Umbilical cord (tissue), 1 donor: ENCODE measurements at regions not wholly inside any gene's neighbourhood (a gene's known extent, or its start where the extent isn't known, plus 50 kb on each side); places are given as distances from the start of the nearest gene placed in this dataset.
A peak's percentile ranks its signal among the peaks of the same experiment; 100 is the strongest.

Experiments used
- DNase-seq: peaks from one replicate; pipeline ENCODE4 v3.0.0-alpha.2; 2015; ENCODE audit warnings: low spot score

GRCh38 chr4:38310446-38311043, 350.3 kb downstream of the PTTG2 start:
- no peak for DNase-seq

GRCh38 chr4:38311495-38312126, 351.4 kb downstream of the PTTG2 start:
- no peak for DNase-seq

- DNase-seq = no peak
Measured at GRCh38 chr4:38313175-38313574, 350.8 kb upstream of the KLF3 start.

GRCh38 chr4:38313999-38314561, 349.9 kb upstream of the KLF3 start:
- DNase-seq = no peak

GRCh38 chr4:38314663-38315062, 349.3 kb upstream of the KLF3 start:
- no peak for DNase-seq

DNA sequence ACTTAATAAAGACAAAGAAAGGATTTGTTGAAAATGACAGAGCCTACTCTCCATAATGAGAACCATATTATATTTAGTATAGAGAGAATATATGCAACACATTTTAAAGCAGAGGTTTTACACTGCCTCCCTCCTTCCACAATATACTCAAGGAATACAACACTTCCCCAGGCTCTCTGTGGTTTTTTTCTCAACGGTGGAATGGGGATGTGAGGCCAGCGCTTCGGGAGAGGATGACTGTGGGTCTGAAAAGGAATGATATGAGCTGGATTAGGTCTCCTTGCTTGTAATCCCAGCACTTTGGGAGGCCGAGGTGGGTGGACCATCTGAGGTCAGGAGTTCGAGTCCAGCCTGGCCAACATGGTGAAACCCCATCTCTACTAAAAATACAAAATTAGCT, 348.7 kb upstream of the KLF3 start:
- no peak for DNase-seq

GRCh38 chr4:38316045-38316444, 348.0 kb upstream of the KLF3 start:
- DNase-seq = no peak

DNA sequence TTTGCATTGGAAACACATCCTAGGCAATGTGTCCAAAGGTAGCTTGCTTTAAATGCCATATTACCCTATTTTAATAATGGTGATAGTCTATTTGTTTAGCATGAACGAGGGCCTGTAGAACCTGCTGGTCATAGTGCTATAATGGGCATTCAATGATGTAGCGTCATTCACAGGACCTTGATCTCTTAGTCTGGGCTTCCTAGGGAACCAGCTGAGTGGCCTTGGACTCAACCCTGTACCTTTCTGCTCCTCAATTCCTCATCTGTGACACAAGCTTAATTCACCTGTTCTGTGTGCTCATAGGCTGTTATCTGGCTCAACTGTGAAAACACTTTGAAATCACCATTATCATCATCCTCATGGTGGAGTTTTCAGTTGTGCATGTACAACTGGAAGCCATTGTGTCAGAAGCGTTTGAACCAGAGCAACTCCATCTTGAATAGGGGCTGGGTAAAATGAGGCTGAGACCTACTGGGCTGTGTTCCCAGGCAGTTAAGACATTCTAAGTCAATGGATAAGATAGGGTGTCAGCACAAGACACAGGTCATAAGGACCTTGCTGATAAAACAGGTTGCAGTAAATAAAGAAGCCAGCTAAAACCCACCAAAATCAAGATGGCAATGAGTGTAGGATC, 346.8 kb upstream of the KLF3 start:
- no peak for DNase-seq

- peak; percentile 97 for DNase-seq
Measured at GRCh38 chr4:38318737-38319455, 345.1 kb upstream of the KLF3 start.

DNA sequence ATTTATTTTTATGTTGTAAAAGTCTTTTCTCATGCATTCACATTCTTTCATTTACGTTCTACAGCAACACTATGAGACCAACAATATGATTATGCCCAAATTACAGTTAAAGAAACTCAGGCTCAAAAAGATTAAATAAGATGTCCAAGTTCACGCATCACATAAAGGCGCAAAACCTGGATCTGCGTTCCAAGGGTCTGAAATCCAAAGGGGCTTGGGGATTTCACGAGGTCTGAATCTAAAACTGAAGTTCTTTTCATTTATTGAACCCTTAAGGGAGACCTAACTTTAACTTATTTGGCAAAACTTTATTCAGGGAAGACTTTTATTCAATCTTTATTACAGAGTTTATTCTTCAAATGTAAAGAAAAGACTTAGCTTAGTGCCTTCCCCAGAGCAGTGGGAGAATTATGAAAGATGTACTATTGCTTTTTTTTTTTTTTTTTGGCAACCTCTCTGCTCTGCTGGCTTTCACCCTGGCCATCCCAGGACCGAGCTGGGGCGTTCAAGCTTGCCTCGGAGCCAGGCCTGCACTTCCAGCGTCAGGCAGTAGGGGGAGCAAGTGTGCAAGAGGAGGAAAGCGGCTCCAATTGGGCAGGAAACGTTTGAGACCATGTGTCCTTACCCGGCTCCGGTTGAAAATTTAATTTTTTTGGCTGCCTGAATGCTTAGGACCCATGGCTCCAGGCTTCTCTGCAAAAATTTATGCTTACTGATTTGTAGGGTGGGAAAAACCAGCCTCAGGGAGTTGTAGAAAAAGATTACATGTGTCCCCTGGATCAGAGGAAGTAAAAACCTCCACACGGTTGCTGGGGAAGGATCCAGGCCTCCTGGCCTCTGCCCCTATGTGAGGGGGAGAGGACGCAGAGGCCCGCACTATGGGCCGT, 344.3 kb upstream of the KLF3 start:
- DNase-seq = peak; percentile 96

GRCh38 chr4:38320343-38320695, 343.7 kb upstream of the KLF3 start:
- DNase-seq = no peak

DNA sequence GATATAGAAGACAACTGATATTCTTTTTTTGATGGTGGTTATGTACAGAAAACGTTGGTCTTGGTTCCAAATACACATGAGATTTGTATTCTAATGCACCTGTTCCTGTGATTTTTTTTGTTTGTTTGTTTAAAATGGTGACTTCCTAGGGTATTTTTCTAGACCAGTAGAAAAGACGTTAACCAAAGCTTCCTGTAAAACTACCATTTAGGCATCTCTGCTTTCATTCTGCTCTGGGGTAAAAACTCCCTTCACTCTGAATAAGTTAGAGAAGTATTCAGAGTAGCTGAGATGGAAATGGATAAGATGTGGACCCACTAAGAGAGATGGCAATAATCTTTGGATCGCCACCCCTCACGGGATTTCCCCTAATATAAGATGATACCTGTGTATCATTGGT, 343.2 kb upstream of the KLF3 start:
- DNase-seq = no peak

DNA sequence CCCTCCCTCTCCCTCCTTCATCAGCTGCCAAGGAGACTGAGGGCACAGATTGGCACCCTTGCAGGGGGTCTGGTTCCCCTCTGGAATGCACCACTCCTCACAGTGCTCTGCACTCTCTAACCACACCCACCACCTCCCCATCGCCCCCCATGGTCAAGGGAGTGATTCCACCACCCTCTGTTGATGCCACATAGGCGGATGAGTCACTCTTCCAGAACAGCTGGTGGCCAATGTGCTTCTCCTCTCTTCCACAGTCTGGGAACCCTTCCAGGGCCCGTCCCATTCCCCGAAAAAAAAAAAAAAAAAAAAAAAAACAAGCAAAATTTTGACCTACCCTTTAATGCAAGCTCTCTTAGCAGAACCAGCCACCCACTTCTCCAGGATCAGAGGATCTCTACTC, 341.3 kb upstream of the KLF3 start:
- DNase-seq = no peak

DNA sequence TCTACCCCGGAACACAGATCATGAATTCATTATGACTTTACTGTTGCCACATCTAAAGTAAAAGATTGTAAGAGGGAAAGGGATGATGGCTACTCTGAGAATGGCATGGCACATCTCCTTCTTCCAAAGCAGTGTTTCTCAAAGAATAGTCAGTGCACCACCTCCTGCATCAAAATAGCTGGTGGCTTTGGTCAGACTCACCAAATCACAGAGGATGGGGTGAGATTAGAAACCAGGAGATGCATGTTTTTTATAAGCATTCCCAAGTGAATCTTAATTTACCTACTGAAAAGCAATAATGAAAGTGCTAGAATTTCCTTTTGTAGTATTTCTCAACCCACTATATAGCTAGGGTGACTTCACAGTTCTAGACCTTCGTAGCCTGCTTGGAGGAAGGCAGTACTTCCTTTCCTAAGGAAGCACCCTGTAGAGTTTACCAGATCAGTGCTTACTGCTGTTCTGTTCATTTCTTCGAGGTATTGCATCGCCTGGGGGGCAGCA, 340.8 kb upstream of the KLF3 start:
- DNase-seq = no peak

DNA sequence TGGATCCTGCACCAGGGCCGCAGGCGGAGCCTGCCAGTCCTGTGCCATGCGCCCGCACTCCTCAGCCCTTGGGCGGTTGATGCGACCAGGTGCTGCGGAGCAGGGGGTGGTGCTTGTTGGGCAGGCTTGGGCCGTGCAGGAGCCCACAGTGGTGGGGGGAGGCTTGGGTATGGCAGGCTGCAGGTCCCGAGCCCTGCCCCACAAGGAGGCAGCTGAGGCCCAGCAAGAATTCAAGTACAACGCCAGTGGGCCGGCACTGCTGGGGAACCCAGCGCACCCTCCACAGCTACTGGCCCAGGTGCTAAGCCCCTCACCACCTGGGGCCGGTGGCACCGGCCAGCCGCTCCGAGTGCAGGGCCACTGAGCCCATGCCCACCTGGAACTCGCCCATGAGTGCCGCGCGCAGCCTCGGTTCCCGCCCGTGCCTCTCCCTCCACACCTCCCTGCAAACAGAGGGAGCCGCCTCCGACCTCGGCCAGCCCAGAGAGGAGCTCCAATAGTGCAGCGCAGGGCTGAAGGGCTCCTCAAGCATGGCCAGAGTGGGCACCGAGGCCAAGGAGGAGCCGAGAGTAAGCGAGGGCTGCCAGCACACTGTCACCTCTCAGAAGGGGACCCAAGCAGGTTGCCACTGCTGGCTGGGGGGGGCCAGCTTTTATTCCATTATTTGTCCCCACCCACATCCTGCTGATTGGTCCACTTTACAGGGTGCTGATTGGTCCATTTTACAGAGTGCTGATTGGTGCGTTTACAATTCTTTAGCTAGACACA, 339.0 kb upstream of the KLF3 start:
- no peak for DNase-seq

GRCh38 chr4:38325629-38325913, 338.4 kb upstream of the KLF3 start:
- DNase-seq = no peak

DNA sequence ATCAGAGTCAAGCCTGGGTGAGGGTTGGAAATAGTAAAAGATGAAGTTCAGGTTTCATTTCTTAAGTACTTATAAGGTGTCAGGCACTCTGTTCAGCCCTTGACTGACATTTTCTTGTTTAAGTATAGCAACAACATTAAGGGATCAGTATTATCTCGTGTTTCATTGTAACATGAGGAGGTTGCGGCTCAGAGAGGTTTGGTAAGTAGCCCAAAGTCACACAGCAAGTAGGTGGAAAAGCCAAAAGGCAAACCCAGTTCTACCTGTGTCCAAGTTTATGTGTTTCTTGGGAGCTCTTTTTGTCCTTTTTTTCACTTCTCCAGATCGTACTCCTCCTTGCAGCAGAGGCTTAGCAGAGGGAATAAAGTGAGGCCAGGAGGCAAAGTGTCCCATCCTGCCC, 337.5 kb upstream of the KLF3 start:
- no peak for DNase-seq

DNA sequence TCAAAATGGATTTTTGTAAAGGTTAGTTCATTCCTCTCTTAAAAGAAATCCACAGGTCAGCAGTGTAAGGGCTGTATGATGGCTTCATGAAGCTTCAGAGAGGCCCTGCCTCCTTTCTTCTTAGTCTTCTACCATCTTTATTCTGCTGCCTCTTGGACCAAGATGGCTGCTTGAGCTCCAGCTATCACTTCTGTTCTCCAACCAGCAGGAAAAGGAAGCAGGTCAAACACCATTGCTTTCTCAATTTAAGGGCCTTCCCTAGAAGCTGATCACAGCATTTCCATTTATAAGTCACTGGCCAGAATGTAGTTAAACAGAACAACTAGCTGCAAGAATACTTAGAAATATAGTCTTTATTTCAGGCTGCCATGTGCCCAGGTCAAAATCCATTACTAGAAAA, 336.8 kb upstream of the KLF3 start:
- no peak for DNase-seq

DNA sequence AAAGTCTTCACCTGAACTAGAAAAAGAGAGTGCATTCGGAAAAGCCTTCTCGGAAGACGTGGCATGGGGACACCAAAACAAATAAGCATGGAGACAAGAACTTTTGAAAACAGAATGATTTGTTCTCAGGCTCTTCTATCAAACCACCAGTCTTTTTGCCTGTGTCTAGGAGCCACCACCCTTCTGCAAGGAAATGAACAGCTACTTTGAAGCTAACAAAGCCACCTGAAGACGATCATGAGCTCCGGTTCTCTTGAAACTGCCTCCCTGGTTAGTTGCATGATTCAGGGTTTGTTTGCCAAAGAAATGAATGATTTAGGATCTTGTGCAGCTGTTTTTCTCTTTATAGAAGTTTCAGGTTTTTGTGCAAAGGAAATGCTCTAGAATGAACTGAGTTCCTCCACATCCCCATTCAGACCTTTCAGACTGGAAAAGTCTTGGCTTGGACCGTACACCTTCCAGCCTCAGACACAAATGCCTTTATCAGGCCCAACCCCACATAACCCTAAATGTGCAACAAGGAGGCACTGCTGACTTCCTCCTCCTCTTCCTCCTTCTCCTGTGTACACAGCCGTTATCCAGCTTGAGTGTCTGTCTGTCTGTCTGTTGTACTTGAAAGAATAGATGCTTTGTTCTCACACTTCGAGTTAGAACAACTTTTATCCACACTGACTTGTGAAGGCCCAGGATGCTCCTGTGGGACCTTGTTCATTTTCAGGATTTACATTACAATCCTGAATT, 334.8 kb upstream of the KLF3 start:
- no peak for DNase-seq

DNA sequence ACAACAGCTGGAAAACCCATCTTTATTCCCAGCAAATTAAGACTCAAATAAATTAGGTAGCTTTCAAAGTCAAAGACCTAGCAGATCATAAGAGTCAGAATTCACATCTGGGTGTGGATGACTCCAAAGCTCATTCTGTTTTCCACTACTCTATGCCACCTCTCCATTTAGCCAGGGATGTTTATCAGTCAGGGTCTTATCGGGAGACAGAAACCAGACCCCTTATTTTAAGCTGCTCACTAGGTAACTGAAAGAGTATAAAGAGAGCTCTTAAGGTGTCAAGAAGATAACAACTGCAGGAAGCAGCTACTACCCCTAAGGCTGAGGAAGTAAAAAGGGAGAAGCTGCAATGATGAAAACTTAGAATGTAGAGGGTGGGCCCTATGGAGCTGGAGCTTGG, 333.7 kb upstream of the KLF3 start:
- no peak for DNase-seq
